Glomerular visceral epithelial cell (primary cell): ENCODE measurements at regions not wholly inside any gene's neighbourhood (a gene's known extent, or its start where the extent isn't known, plus 50 kb on each side); places are given as distances from the start of the nearest gene placed in this dataset.

Source experiments
- DNase-seq: peaks from one replicate; pipeline ENCODE4 v3.0.0-alpha.2; 2016; ENCODE audit errors: extremely low spot score

DNA sequence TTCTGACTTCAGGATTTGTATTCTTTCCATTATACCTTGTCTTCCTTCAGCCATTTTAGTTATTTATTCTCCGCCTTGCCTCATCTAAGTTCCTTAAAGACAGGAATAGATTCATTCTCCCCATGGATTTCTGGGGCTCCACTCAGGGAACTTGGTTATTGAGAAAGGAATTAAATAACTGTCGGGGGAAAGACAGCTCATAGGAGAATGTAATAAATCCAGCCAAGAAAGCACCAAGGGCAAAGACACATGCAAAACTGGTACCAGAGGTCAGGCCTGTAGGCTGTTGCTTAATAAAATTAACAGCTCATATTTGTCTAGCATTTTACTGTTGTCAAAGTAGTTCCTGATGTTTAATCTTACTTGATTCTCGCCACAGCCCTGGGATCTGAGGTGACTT is 357.2 kb downstream of the TMEM38B start:
- no peak for DNase-seq

DNA sequence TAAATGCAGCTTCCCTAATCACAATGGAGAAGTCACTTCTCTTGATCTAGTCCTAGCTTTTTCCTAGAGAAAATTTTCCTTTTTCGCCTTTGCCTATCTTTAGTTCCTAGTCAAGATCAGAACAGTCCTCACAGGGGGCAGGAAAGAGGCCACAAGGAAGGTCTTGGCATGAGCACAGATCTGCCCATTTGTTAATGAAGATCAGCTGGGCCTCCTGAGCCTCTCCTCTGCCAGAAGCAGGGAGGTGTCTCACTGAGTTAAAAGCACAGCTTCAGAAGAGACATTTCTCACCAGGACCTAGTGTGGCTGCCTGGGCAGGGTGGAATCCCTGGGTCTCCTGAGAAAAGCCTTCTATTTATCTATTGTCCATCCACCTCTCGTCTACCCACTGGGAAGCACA is 357.8 kb downstream of the TMEM38B start:
- DNase-seq: no peak

DNA sequence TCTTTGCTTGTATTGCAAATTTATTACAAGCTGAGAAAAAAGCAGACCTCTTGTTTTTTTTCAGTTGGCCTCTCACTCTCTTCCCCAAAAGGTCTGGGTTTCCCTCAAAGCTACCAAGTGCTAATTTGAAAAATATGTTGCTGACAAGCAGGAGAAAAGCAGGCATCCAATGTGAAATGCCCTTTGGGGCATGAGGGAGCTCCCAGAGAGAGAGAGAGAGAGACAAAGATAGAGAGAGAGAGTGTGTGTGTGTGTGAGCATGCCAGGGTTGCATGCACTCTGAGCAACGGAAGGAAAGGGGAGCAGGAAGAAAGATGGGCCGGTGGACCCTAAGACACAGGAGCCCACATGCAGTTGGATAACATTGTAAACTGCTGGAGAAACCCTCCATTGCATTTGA is 358.4 kb downstream of the TMEM38B start:
- no peak for DNase-seq

DNA sequence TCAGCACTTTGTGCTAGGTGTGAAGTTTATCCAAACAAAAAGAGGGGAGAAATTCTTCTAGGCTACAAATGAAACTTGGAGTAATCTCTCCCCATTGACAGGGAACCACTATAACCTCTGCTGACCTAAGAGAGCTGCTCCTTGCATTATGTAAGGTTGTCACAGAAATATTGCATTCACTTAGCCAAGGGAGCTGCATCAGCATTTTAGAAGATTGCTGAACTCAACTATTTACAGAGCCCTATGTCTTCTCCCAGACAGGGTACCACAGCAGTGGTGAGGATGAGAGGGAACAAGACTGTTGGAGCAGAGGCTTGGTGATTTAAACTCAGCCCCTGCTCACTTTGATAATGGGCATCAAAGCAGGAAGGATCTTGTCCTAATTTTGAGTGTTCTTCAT is 362.0 kb downstream of the TMEM38B start:
- DNase-seq: no peak

DNA sequence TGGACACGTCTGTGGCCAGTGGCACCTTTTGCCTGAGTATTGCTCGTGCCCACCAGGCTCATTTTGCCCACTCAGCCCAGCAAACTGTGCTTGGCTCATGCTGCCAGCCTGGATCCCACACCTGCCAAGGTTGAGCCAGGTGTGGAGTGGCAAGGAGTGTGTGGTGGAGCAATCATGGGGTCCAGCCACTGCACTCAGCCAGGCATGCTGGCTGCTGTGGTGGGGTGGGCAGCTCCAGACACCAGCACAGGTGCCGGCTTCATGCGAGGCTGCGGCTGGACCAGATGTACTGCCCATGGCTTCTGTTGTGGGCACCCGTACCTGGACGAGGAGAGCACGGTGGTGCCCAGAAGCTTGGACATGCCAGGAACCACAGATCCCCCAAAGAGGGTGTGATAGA is 364.1 kb downstream of the TMEM38B start:
- DNase-seq: no peak

DNA sequence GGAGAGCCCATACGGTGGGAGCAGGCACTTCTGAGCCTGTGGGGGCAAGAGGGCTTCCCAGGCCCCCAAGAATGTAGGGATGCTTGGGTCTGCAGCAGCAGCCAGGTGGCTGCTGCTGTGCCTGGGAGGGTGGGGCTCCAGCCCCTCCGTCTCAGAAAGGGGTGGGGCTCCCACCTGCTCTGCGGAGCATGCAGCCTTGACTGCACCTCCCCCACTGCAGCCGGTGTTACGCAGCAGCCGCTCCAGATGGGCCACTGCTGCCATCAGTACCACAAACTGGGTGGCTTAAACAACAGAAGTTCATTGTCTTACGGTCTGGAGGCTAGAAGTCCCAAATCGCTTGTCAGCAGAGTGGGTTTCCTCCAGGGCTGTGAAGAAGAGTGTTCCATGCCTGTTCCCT is 365.5 kb downstream of the TMEM38B start:
- no peak for DNase-seq

DNA sequence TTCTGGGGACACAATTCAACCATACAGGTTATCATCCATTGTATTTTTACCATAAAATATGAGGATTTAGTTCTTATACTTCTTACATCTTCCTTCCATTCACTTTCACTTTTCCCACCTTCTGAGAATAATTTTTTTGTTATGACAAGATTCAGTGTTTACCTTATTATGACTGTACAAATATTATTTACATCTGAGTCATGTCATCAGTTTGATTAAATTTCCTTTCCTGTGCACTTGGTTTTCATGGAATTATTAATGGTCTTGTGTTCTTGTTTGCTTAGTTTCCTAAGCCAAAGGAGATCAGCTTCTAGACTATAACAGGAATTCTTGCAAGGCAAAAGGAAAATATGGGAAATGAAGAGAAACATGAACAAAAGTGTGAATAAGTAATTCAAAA is 366.5 kb downstream of the TMEM38B start:
- DNase-seq: no peak

DNA sequence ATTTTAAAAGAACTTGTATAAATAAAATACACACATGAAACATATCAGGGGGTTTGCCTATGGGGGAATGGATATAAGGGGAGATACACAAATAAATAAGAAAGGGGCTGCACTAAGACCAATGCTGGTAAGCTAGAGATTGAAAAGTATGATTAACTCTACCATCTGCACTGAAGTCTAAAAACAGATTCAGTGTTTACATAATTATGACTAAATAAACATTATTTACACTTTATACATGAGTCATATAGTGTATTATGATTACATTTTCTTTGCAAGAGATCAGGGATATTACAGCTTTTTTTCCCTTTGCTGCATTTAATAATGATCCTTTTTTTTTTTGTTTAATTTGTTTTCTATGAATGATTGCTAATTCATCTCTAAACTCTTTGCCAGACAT is 367.9 kb downstream of the TMEM38B start:
- DNase-seq: no peak

DNA sequence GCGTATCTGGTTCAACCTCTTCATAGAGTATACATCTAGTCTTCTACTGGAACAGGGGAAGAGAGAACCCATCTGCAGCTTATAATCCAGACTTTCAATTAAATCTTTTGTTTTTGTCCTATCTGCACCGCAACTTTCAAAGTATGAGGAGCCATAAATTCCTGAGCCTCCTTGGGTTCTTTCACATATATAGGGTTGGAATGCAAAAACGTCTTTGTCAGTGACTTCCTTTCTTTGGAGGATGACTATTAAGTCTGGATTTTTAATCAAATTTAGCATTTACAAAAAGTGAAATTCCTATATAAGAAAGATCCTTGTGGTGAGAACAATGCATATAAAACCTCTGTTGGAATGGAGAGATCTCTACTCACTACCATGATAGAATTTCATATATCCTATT is 370.8 kb downstream of the TMEM38B start:
- DNase-seq: no peak

DNA sequence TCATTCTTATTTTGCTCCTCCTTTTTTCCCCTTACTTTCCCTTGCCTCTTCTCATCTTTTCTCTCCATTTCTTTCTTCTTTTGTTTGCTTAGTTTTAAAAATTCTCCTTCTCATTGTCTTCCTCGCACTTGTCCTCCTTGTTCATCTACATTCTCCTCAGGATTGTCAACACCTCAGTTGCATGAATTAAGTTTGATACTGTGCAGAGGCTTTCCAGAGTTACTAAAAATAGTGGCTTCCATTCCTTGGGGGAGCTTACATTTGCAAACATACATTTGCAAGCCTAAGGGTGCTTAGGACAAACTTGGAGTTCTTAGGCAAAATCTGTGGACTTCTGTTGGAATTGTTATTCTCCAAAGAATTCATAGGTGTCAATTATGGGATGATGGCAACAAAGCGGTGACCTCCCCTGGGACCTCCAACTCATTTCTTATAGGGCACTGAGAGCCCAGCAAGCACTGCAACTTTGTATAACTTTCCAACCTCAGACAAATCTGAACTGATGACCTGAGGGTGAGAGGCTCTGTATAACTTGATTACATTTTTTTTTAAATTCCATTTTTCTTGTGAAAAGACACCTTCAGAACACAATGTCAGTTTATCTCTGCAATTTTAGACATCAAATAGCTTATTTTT is 371.4 kb downstream of the TMEM38B start:
- DNase-seq: no peak

DNA sequence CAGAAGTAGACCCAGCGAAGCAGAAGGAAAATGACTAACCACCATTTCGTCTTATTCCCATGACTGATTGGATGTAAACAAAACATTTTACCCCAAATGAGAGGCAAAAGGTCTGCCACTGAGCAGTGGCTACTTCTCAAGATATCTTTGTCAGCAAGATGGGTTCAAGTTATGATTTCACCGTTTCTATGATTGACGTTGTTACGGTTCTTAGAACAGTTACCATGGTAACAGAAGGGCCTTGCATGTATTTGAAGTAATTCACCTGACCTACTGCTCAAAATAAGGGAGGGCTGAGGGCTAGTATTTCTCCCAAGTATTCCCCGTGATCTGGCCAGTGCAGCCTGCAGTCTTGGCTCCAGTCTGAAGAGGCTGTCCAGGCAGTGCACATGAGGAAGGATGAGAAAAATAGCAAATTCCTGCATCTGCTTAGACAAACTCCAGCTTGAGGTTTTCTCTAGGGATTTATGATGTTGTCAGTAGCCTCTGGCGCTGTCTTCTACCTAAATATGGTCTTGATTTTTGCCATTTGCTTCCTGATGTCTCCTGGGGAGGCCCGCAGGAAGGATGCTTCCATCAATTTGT is 372.7 kb downstream of the TMEM38B start:
- DNase-seq: no peak

DNA sequence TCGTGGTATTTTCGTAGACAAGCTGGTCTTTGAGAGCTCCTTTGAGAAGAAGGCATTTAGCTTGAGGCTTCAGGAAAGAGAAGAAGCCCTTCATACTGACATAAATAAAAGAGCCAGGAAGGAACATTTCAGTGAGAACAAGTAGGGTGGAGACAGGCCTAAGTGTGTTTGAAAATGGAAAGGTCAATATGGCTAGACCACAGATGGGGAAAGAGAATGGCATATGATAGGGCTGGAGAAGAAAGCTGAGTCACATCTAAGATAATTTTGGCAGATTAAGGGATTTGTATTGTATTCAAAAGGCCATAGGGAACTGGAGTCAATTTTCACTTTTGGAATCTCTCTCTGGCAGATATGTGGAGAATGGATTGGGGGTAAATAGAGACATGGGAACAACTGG is 374.9 kb downstream of the TMEM38B start:
- no peak for DNase-seq

DNA sequence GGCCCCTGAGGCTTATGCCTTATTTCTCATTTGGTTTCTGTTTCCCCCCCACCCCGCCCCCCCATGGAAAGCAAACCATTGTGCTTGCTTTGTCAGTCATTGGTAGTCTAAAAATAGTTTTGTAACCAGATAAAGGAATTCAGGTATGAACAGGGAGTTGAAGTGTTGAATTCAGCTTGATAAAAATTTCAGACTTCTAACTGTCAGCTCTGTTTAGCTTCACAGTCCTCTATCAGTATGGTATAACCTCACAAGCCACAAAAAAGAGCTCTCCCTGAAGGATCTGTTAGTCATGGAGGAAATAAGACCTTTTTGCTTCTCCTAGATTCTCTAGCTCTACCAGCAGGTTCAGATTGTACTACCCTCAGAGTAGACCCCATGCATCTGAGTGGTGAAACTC is 378.1 kb downstream of the TMEM38B start:
- no peak for DNase-seq

DNA sequence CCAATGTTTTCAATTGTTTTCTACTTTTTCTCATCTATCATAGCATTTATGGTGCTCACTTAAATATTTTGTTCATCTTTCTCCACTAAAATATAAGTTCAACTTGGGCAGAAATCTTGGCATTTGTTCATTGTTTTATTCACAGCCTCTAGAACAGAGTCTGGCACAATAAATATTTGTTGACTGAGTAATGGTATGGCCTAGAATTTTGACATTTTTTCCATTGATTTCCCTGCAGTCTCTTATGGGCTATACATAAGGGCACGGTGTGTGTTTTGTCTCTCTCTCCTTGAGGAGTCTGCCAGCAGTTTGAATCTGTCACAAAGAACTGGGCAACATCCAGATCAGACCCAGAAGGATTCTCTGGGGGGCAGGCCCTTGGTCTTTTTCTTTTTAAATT is 379.7 kb downstream of the TMEM38B start:
- DNase-seq: no peak

DNA sequence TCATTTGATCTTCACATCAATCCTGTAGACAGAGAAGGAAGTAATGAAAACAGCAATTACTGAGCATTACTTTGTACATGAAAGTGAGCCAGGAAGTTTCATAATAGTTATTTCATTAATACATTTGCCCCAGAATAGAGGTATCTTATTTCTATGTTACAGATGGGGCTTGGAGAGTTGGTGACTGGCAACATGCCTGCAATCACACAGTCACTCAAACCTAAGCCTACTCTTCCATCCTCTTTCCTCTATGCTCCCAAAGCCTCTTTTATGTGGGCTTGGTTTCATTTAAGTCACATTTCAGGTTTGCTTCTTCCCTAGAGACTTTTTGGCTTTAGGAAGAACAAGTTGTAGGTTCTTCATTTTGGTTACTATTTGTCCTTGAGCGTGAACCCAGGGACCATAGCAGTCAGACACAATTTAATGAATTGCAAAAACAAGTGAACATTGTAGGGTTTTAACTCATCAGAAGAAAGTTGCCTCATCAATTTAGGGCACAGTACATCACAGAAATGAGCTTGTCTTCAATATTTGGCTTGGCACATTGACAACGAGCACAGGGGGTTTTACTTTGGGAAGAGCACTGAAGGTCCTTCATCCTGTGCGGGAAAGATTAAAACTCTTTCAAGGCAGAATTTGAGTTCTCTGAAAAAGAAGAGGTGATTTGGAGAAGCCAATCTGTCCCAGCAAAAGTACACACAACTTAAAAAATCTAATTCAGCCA is 381.1 kb downstream of the TMEM38B start:
- DNase-seq: no peak

DNA sequence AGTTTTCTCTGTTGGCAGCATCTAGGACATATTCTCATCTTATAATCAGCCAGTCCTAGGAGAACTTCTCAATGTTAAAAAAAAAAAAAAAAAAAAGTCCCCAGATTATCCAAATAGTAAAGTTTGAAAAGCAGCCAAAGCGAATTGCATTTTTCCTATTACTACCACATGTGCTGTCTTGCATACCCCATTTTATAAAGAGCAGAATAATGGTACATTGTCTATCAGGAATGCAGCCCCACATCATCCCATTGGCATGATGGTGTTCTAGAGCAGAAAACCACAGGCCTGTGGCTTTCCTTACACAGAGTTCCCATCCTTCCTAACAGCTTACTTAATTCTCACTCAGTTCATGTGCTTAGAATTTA is 381.6 kb downstream of the TMEM38B start:
- peak; percentile 58 for DNase-seq

DNA sequence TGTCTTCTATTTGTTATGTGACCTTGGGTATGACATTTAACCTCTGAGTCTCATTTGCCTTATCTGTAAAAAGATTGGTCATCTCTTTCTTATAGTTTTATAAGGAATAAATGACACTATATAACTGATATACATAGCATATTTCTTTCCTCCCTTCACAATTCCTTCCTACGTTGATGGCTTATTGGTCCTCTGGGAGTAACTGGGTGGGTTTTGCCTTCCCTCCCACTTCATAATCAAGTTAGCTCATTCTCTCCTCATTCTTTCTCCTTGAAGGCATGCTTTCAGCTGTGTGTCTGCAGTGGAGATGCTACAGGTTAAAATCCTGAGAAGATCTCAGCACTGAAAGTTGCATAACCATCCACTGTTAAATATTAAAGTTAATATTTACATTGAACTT is 382.4 kb downstream of the TMEM38B start:
- no peak for DNase-seq

DNA sequence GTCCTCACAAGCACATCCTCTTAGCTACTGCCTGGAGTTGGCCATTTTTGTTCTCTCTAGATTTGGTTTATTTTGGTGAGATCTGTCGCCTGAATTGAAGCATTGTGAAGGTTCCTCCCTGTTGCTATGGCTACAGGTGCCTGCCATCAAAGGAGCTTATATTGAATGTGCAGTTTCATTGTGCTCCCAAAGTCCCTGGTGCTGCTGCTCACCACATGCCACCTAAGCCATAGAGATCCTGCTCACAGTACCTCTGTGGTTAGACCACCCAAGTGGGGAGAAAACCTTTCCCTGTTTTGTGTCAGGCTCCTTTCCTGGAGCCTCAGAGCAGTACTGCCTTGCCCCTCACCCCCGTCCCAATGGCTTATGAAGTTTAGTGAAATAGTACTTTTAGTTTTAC is 383.4 kb downstream of the TMEM38B start:
- DNase-seq: no peak

DNA sequence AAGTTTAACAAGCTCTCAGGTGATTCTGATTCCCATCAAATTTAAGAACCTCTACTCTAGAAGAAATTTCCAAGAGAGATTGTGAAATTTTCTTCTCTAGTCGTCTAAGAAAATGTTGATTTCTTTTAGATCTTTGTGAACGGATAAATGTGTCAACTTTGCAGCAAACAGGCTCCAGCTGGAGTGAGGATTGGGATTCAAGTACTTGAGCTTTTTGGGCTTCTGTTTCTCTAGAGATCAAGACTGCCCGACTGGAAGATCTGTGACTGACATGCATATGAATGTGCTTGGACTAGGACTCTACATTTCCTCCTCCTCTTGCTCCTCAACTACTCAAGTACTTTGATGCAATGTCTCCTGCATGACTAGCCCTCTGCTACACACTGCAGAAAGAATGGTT is 388.3 kb downstream of the TMEM38B start:
- no peak for DNase-seq

DNA sequence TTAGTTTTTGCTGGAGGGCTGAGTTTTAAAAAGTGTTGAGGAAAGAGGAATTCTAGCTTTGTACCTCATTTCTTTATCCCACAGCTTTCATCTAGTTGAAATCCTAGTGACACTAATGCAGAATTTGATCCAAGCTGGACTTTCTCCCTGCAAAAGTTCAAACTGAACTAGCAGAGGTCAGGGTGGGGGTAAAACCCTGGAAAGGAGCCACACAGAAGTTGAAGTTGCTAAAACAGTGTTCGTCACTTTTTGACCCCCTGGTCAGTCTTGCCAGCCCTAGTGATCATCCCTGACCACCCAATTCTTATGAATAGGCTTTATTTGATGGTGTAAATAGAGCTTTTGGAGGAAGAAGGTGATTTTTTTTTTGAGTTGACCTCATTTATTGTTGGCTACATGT is 390.4 kb downstream of the TMEM38B start:
- no peak for DNase-seq

DNA sequence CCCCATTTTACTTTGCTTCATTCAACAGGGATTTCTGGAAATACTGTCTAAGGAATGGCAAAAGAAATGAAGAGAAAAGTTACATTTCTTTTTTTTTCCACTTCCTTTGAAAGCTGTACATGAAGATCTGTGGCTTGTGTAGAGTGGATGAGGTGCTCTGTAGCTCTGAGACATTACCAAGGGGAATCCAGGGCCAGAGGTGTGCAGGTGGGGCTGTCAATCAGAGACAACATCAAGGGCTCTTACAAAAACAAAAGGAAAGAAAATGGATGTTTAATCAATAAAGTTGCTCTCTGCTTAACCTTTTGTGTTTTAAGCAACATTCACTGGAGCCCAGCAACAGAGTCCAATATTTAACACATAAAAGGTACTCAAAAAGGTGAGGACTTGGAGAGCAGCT is 391.1 kb downstream of the TMEM38B start:
- no peak for DNase-seq

DNA sequence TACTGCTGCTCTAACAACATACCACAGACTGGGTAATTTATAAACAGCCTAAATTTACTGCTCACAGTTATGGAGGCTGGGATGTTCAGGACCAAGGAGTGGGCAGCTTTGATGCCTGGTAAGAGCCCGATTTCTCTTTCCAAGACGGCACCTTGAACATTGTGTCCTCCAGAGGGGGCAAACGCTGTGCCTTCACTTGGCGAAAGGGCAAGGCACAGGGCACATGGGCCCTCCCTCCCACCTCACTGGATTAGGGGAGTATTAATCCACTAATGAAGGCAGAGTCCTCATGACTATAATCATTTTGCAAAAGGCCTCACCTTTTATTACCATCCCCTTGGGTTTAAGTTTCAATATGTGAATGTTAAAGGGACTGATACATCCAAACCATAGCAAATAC is 397.7 kb downstream of the TMEM38B start:
- no peak for DNase-seq

DNA sequence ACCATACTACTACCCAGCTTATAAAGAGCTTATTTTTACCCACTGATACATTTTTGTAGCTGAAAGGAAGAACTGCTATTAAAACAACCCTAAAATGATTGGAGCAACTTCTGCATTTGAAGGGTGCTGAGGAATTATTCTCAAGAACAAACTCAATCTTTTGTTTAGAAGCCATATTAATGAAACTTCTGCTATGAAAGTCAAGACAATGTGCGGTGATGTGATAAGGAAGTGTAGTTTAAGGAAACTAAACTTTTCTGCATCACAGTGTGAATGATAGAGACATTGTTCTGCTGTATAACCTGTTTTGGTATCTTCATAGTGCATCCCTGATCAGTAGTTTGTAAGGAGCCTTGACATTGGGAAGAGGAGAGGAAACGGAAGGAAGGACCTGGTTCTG is 408.5 kb downstream of the TMEM38B start:
- DNase-seq: no peak

DNA sequence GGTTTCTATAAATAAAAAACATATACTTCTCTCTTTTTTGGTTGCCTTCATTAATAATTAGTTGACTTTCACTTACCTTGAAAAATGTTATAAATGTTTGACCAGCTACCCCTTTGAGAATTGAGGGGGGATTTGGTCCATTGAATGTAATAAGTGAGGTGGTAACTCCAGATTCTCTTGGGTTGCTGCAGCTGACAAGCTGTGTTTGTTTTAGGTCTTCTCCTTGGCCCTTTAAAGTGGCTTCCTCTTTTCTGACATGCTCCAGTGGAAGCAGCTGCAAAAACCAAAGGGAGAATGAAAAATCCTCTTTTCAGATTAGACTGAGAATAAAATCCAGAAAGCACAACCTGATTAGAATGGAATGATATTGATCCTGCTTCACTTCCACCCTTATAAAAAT is 410.5 kb downstream of the TMEM38B start:
- DNase-seq: no peak
